ENCODE measurements at regions not wholly inside any gene's neighbourhood (a gene's known extent, or its start where the extent isn't known, plus 50 kb on each side); places are given as distances from the start of the nearest gene placed in this dataset.

GRCh38 chr1:214215583-214215982 is 65.4 kb upstream of the SMYD2 start:
- DNase-seq (ENCODE audit: low read depth): no peak
- no peak for TF ChIP-seq CTCF (IDR thresholded peaks at IDR 0.05; ENCODE audit: control insufficient read depth, extremely low read depth, insufficient read depth)
- no peak overlapping the region for H3K4me3 ChIP-seq (ENCODE audit: low read depth, low read length)

DNA sequence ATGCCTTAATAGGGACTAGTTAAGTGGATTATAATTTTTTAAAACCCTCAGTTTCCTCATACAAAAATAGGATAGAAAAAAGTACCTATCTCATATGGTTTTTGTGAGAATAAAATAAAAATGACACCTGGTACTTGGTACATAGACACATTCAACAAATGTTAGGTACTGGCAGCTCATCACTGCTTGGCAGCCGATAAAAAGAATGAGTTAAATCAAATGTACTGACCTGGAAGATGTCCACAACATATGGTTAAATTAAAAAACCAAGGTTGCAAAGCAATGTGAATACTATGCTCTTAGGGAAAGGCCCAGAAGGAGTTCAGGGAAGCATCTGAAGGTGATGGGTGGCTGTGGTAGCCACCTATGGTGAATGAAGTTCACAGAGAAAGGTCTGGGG is 64.9 kb upstream of the SMYD2 start:
- DNase-seq (ENCODE audit: low read depth): no peak
- no peak overlapping the region for H3K4me3 ChIP-seq (ENCODE audit: low read depth, low read length)
- no peak for TF ChIP-seq CTCF (IDR thresholded peaks at IDR 0.05; ENCODE audit: control insufficient read depth, extremely low read depth, insufficient read depth)

- DNase-seq (ENCODE audit: low read depth): peak; percentile 92
- no peak overlapping the region for H3K4me3 ChIP-seq (ENCODE audit: low read depth, low read length)
- no peak for TF ChIP-seq CTCF (IDR thresholded peaks at IDR 0.05; ENCODE audit: control insufficient read depth, extremely low read depth, insufficient read depth)
Measured at GRCh38 chr1:214216779-214217178, 64.2 kb upstream of the SMYD2 start.

DNA sequence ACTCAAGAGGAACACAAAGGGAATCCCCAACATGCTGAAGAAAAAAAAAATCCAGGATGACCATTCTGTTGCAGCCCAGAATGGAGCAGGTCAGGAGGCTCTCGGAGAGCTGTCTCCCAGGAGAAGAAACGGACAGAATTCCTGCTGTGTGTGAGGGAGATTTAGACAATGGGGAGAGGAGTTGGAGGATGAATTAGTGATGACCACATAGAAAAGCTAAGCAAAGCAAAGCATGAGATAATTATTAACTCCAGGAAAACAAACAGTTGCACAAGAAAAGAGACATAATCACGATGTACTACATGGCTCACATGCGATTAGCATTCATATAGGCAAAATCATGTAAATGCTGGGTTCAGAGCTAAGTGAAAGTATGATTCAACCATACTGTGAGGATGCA is 61.1 kb upstream of the SMYD2 start:
- no peak overlapping the region for H3K4me3 ChIP-seq (ENCODE audit: low read depth, low read length)

GRCh38 chr1:214220891-214221290 is 60.1 kb upstream of the SMYD2 start:
- TF ChIP-seq CTCF (IDR thresholded peaks at IDR 0.05; ENCODE audit: control insufficient read depth, extremely low read depth, insufficient read depth): no peak
- H3K4me3 ChIP-seq (ENCODE audit: low read depth, low read length): no peak overlapping the region
- DNase-seq (ENCODE audit: low read depth): no peak

More for the DNA sequence above, 61.1 kb upstream of the SMYD2 start:
- no peak for TF ChIP-seq CTCF (IDR thresholded peaks at IDR 0.05; ENCODE audit: control insufficient read depth, extremely low read depth, insufficient read depth)
- no peak for DNase-seq (ENCODE audit: low read depth)

- no peak overlapping the region for H3K4me3 ChIP-seq (ENCODE audit: low read depth, low read length)
- TF ChIP-seq CTCF (IDR thresholded peaks at IDR 0.05; ENCODE audit: control insufficient read depth, extremely low read depth, insufficient read depth): no peak
- no peak for DNase-seq (ENCODE audit: low read depth)
Measured at GRCh38 chr1:214224611-214225354, 56.2 kb upstream of the SMYD2 start.

DNA sequence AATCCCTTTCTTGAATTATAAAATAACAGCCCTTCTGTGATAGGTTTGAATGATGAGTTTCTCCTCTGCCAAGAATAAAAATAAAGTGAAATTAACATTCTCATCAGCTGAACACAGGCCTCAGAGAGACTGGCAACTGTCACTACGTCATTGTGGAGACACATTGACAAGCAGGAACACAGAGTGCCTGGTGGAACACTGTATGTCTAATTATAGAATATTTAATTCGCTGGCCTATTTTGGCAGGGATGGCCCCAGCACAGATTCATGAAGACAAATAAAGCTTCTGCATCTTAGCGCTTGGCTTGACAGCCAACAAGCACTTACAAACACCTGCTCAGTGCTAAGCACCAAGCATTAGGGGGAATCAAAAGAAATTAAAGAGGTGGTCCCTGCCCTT is 52.0 kb upstream of the SMYD2 start:
- no peak for TF ChIP-seq CTCF (IDR thresholded peaks at IDR 0.05; ENCODE audit: control insufficient read depth, extremely low read depth, insufficient read depth)
- no peak for DNase-seq (ENCODE audit: low read depth)

More for the DNA sequence above, 52.0 kb upstream of the SMYD2 start:
- no peak overlapping the region for H3K4me3 ChIP-seq (ENCODE audit: low read depth, low read length)

Data from LNCaP clone FGC (cell line).